HepG2 (cell line): ENCODE measurements at regions not wholly inside any gene's neighbourhood (a gene's known extent, or its start where the extent isn't known, plus 50 kb on each side); places are given as distances from the start of the nearest gene placed in this dataset.

Source experiments
- CREB1 ChIP-seq, 2 experiments: fragments of 450-650 bp in 1 of 2; IDR thresholded peaks; 2 replicates each; pipeline ENCODE4 v1.6.1; 2016 to 2017; ENCODE audit warnings: control low read depth in 1 of 2, mild to moderate bottlenecking in 1 of 2, missing compliant biosample characterization in 1 of 2, missing genetic modification characterization in 1 of 2
- GTF3A ChIP-seq: sonication (generic); formaldehyde crosslinking; conservative IDR thresholded peaks from 2 replicates; pipeline ENCODE4 v1.4.0; 2020; ENCODE audit warnings: mild to moderate bottlenecking, missing genetic modification reagents
- HDAC2 ChIP-seq: sonication (generic); formaldehyde crosslinking; IDR thresholded peaks from 2 replicates; pipeline ENCODE4 v1.4.0; 2020; ENCODE audit warnings: missing genetic modification reagents
- MED1 ChIP-seq: sonication (generic); formaldehyde crosslinking; IDR thresholded peaks from 2 replicates; pipeline ENCODE4 v1.4.0; 2020; ENCODE audit warnings: missing genetic modification reagents
- REXO4 ChIP-seq: sonication (generic); formaldehyde crosslinking; IDR thresholded peaks from 2 replicates; pipeline ENCODE4 v1.8.0; 2022; ENCODE audit warnings: missing genetic modification reagents, mild to moderate bottlenecking, borderline replicate concordance
- SAFB2 ChIP-seq: sonication (generic); formaldehyde crosslinking; IDR thresholded peaks from 2 replicates; pipeline ENCODE4 v1.5.1; 2020; ENCODE audit warnings: missing genetic modification reagents, low read depth, mild to moderate bottlenecking, borderline replicate concordance
- SYNCRIP ChIP-seq: fragments of 200-400 bp; formaldehyde crosslinking; IDR thresholded peaks from 2 replicates; pipeline ENCODE4 v1.6.1; 2018; ENCODE audit warnings: mild to moderate bottlenecking, low read depth, low read length; ENCODE audit not compliant: insufficient read depth
- ZNF138 ChIP-seq: sonication (generic); formaldehyde crosslinking; IDR thresholded peaks from 2 replicates; pipeline ENCODE4 v1.5.0; 2020; ENCODE audit warnings: mild to moderate bottlenecking, low read depth, missing genetic modification reagents
- ZNF354B ChIP-seq: sonication (generic); formaldehyde crosslinking; IDR thresholded peaks from 2 replicates; pipeline ENCODE4 v1.8.0; 2022; ENCODE audit warnings: mild to moderate bottlenecking, missing genetic modification reagents
- ZNF589 ChIP-seq: sonication (generic); formaldehyde crosslinking; conservative IDR thresholded peaks from 2 replicates; pipeline ENCODE4 v1.8.0; 2022; ENCODE audit warnings: mild to moderate bottlenecking, moderate library complexity, missing genetic modification reagents
- ZNF709 ChIP-seq: sonication (generic); formaldehyde crosslinking; IDR thresholded peaks from 2 replicates; pipeline ENCODE4 v1.5.0; 2020; ENCODE audit warnings: mild to moderate bottlenecking, missing genetic modification reagents
- TF ChIP-seq, protein P1 (sequence below): IDR thresholded peaks from 2 replicates; pipeline ENCODE4 v1.6.1; 2012; ENCODE audit warnings: low read depth, low read length, improper control_type of control experiment
- TF ChIP-seq, protein P2 (sequence below): sonication (generic); formaldehyde crosslinking; IDR thresholded peaks from 2 replicates; pipeline ENCODE4 v1.8.1; 2023; ENCODE audit warnings: mild to moderate bottlenecking, missing genetic modification reagents

DNA sequence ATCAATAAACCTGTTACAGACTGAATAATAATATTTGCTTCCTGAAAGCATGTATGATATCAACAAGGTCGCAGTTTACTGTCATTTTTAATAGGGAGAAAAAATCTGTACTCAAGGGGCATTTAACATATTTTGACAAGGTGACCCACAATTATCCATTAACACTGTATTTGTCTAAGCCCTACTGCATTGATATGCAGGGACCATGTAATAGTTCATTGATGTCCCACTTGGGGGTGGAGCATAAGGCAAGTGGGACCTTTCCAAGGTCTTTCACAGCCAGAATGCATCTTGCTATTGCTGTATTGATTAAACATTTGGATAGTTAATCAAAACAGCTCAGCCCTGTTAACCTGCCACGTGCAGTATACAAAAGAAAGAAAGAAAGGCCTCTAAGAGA, 502.0 kb downstream of the NR2F1-AS1 start (continued):
- TF ChIP-seq, protein P1, sequence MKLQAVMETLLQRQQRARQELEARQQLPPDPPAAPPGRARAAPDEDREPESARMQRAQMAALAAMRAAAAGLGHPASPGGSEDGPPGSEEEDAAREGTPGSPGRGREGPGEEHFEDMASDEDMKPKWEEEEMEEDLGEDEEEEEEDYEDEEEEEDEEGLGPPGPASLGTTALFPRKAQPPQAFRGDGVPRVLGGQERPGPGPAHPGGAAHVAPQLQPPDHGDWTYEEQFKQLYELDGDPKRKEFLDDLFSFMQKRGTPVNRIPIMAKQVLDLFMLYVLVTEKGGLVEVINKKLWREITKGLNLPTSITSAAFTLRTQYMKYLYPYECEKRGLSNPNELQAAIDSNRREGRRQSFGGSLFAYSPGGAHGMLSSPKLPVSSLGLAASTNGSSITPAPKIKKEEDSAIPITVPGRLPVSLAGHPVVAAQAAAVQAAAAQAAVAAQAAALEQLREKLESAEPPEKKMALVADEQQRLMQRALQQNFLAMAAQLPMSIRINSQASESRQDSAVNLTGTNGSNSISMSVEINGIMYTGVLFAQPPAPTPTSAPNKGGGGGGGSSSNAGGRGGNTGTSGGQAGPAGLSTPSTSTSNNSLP = peak; percentile 42; the same call in 1 of the 2 replicates
- no peak for TF ChIP-seq HDAC2
- no peak for TF ChIP-seq SYNCRIP
- TF ChIP-seq, protein P2, sequence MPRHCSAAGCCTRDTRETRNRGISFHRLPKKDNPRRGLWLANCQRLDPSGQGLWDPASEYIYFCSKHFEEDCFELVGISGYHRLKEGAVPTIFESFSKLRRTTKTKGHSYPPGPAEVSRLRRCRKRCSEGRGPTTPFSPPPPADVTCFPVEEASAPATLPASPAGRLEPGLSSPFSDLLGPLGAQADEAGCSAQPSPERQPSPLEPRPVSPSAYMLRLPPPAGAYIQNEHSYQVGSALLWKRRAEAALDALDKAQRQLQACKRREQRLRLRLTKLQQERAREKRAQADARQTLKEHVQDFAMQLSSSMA (CRISPR knock-in tag) = no peak
- TF ChIP-seq REXO4 = no peak
- 0 out of 2 replicates have a peak, but pooled peaks have one; percentile 44 for TF ChIP-seq GTF3A (CRISPR knock-in tag)
- no peak for TF ChIP-seq MED1 (CRISPR knock-in tag)
- no peak for TF ChIP-seq CREB1 (IDR thresholded peaks at IDR 0.05)
- TF ChIP-seq CREB1 (CRISPR knock-in tag; IDR thresholded peaks at IDR 0.05) = no peak
- no peak for TF ChIP-seq ZNF589 (CRISPR knock-in tag)
- TF ChIP-seq ZNF709 (CRISPR knock-in tag) = no peak
- no peak for TF ChIP-seq SAFB2 (CRISPR knock-in tag)
- no peak for TF ChIP-seq ZNF354B
- TF ChIP-seq ZNF138 (CRISPR knock-in tag) = no peak
